Sigmoid colon (tissue), 3 donors: ENCODE measurements at regions not wholly inside any gene's neighbourhood (a gene's known extent, or its start where the extent isn't known, plus 50 kb on each side); places are given as distances from the start of the nearest gene placed in this dataset.

Experiments used
- CTCF ChIP-seq, 4 experiments: fragments of 450-650 bp in 3 of 4; fragments of 200-600 bp in 1 of 4; IDR thresholded peaks; one replicate each; pipeline ENCODE4 v1.5.1; 2016 to 2019; ENCODE audit warnings: antibody characterized with exemption in 4 of 4, mild to moderate bottlenecking in 3 of 4, moderate library complexity in 2 of 4
- POLR2A ChIP-seq, 2 donors: fragments of 450-650 bp; IDR thresholded peaks; one replicate each; pipeline ENCODE4 v1.6.1; 2016; ENCODE audit warnings: antibody characterized with exemption in 2 of 2, mild to moderate bottlenecking in 2 of 2, moderate library complexity in 2 of 2

GRCh38 chr2:103284750-103285149 lies 522.9 kb downstream of the TMEM182 start:
- TF ChIP-seq CTCF (IDR thresholded peaks at IDR 0.05) = no peak
- TF ChIP-seq POLR2A (IDR thresholded peaks at IDR 0.05) = no peak
